D721Med (cell line): ENCODE measurements at regions not wholly inside any gene's neighbourhood (a gene's known extent, or its start where the extent isn't known, plus 50 kb on each side); places are given as distances from the start of the nearest gene placed in this dataset.

Source experiments
- DNase-seq: peaks from one replicate; pipeline ENCODE4 v3.0.0; 2011; ENCODE audit warnings: low spot score; ENCODE audit not compliant: insufficient read length
- FAIRE-seq: peaks from 2 replicates; lab custom pipeline; 2011; peaks lifted over from hg19 to GRCh38; lab: Jason Lieb, UNC
- CTCF ChIP-seq: IDR thresholded peaks from 2 replicates; pipeline ENCODE4 v1.5.1; 2012; ENCODE audit warnings: mild to moderate bottlenecking, control low read depth; ENCODE audit not compliant: insufficient read depth; ENCODE audit errors: missing control alignments

- no peak for TF ChIP-seq CTCF
- FAIRE-seq (no peak), DNase-seq (no peak)
These were observed 959.8 kb downstream of the ADGRL3 start for GRCh38 chr4:62159876-62160275.

DNA sequence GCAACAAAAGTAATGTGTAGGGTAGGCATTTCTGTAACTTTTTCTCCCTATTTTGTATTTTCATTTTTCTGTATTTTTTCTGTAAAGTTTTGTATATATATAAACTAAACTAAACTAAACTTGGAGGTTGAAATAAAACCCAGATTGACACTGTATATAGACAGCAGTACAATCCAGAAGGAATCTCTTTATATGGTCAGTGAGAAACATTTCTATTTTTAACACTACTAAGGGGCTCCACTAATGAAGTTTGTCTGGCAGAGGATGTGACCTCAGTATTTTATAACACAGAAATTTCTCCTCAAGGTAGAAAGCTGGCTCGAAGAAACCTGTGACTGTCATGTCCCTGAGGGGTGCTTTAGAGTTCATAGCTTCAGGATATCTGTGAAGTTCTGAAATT lies 959.2 kb downstream of the ADGRL3 start:
- DNase-seq (no peak), FAIRE-seq (no peak)
- TF ChIP-seq CTCF, result no peak

DNA sequence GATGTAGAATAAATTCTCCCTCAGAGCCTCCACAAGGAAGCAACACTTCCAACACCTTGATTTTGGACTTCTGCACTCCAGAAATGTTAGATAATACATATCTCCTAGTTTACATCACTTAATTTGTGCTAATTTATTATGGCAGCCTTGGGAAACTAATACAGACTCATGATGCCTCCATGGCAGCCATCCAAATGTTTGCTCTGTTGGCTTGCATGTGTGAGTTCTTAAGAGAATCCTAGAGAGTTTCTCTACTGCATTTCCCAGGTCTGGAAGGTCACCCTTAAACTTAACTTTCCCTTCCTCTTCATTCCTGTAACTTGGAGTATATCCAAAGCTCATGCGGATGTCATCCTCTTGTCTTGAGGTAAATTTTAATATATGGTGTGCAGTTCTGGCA lies 956.1 kb downstream of the ADGRL3 start:
- no peak for FAIRE-seq
- no peak for TF ChIP-seq CTCF
- no peak for DNase-seq

DNA sequence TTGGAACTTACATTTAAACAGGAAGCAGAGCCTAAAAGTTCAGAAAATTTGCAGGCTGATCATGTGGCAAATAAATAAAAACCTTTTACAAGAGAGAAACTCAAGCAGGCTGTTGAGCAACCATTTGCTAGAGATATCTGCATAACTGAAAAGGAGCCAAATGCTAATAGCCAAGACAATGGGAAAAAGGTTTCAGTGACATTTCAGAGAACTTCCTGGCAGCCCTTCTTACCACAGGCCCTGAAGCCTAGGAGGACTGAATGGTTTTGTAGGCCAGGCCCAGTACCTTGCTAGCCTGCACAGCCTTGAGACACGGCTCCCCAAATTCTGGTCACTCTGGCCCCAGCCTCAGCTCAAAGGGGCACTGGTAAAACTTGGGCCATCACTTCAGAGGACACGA lies 945.1 kb downstream of the ADGRL3 start:
- FAIRE-seq (no peak), DNase-seq (no peak)
- no peak for TF ChIP-seq CTCF

DNA sequence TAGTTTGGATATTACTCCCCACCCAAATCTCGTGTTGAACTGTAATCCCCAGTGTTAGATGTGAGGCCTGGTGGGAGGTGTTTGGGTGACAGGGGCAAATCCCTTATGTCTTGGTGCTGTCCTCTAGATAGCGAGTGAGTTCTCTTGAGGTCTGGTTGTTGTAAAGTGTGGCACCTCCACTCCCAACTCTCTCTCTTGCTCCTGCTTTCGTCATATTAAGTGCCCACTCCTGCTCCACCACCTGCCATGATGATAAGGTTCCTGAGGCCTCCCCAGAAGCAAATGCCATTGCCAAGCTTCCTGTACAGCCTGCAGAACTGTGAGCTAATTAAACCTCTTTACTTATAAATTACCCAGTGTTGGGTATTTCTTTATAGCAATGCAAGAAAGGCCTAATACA lies 944.3 kb downstream of the ADGRL3 start:
- no peak for TF ChIP-seq CTCF
- FAIRE-seq (no peak), DNase-seq (no peak)

DNA sequence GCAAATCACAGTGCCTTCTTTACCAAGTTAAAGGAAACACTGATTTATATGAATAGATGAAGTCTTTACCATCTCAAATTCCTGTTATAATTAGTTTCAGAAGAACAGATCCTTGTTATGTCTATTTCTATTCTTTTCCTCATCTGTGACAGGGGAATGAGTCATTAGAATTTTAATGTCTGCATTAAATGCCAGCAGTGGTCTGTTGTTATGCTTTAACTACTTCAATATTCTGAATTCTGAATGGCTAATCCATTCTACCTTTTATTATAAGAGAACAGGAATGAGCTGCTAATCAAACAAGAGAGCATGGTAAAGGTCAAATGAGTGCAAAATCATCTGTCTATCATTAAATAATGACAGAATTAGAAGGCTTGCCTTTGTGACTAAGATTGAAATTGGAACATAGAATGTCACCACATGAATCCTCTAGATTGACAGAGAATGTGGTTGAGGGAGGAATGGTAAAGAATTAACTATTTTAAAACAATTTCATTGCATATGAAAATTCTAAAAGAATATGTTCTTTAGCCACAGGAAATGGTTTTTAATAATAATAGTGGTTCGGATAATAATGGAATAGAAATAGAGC lies 935.5 kb downstream of the ADGRL3 start:
- no peak for DNase-seq
- TF ChIP-seq CTCF, result no peak

DNA sequence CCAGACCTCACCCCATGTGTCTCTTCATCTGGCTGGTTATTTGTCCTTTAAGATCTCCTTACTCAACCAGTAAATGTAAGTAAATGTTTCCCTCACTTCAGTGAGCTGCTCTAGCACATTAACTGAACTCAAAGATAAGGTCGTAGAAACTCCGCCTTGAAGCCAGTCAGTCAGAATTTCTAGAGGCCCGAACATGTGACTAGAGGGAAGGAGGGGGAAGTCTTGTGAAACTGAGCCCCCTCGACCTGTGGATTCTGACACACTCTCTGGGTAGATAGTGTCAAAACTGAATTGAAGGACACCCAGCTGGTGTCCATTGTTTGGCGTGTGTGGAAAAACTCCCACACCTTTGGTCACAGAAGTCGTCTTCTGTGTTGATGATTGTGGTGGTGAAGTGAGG lies 933.9 kb downstream of the ADGRL3 start:
- no peak for DNase-seq
- FAIRE-seq, result no peak
- TF ChIP-seq CTCF, result no peak

More for the DNA sequence above, 935.5 kb downstream of the ADGRL3 start:
- FAIRE-seq, result no peak
